ENCODE measurements at regions not wholly inside any gene's neighbourhood (a gene's known extent, or its start where the extent isn't known, plus 50 kb on each side); places are given as distances from the start of the nearest gene placed in this dataset.
"Not testable (repeated sequence)": the region's sequence is repeated elsewhere in the genome, so short reads cannot be mapped to it uniquely, and the experiment has no call there.

DNA sequence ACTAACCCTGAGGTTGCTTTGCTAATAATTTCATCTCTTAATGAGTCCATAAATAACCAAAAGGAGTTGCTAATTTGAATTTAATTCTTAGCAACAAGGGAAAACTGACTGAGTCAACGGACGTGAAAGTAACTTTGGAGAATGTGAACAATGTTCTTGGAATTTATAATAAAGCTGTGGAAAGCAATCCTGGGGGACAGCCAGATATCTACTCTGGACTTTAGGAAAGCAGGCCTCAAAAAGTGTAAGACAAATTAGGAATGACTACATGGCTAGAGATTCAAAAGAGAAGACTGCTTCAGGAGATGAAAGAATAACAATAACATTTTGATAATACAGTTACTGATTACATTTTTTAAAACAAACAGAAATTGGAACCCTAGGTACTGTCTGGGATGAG, 318.4 kb upstream of the COL8A1 start:
- DNase-seq, result no peak

DNA sequence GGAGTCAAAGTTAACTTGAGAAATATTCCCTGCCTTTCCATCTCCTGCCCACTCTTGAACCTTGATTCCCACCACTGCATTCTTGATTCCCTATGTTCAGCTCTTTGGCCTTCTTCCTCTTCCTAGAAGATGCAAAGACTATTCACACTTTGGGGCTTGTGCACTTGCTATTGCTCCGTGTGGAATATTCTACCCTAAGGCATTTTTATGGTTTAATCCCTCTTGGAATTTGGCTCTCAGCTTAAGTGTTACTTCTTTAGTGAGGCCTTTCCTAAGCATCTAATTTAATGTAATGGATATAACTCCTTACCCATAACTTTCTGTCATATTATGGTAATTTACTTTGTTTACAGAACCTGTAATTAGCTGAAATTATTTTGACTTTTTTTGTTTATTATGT, 318.9 kb upstream of the COL8A1 start:
- DNase-seq, result no peak

DNA sequence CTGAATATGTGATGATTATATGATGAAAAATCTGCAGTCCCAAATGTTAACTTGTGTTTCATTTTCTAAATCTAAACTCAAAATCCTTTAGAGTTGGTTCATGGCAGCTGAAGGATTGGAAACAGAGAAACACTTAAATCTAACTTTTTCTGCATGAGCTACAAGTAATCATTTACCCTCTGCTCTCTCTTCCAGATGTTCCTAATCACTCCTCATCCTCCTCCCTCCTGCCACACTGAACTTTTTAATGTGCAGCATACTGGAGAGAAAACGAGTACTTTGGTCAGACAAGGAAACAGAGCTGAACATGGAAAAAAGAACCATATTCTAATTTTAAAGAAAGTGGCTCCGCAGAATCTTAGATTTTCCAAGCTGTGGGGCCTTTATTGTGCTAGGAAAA, 321.2 kb upstream of the COL8A1 start:
- DNase-seq, result no peak

DNA sequence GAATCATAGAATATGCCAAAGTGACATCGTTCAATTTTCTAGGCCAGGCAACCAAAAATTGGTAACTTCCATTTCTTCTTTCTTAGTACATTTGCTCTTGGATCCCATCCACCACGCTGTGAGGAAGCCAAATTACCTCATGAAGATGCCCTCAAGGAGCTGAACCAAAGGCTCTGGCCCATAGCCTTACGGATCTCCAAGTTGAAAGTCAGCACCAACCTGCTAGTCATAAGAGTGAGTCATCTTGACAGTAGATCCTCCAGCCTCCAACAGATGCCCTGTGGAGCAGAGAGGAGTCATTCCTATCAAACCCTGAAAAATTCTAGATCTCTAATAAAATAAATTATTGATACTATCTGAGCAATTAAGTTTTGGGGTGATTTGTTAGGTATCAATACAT, 322.5 kb upstream of the COL8A1 start:
- DNase-seq, result no peak

DNA sequence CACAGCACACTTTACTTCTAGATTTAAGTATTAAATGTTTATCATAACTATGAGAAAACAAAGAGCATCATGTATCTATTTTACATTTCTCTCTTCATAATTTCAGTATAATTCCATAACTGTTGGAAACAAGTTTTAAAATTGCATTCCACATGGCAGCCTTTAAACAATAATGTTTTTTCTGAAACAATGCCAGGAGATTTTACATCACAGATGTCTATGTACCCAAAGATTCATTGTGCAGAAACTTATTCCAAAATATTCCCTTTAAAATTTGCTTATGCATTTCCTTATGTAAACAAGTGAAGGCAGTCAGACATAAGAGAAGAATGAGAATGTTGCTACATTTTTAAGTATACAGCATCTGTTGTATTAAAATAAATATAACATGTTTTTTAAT, 324.9 kb upstream of the COL8A1 start:
- no peak for DNase-seq

DNA sequence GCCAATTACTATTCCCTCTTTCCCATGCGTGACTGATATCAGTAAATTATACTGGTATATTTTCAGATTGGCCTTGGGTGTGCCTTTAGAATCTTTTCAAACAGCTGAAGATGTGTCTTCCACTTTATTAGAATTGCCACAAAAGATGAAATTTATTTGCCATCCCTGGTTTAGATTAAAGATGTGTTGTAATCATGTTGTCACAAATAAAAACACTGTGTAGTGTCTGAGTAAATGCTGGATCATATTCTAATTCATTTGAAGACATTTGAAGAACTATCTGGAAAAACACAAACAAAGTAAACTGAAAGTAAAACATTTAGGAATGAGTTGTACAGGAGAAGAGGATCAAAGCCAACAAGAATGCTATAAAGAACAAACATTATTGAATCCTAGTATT, 339.7 kb upstream of the COL8A1 start:
- DNase-seq, result no peak

DNA sequence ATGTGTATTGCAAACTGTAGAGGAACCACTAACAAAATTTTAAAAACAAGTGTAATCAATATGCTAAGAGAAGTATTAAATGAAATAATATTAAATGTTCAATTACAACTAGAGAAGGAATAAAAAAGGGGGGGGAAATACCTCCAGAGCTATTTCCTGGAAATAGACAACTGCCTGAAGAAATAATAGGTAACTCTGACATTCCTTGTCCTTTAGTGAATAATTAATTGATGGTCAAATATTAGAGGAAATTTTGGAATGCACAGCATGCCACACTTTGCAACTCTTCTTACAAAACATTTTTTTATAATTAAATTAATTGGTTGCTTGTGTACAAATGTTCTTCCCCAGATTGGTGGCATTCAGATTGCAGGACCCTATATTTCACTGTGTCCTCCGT, 342.6 kb upstream of the COL8A1 start:
- no peak for DNase-seq

DNA sequence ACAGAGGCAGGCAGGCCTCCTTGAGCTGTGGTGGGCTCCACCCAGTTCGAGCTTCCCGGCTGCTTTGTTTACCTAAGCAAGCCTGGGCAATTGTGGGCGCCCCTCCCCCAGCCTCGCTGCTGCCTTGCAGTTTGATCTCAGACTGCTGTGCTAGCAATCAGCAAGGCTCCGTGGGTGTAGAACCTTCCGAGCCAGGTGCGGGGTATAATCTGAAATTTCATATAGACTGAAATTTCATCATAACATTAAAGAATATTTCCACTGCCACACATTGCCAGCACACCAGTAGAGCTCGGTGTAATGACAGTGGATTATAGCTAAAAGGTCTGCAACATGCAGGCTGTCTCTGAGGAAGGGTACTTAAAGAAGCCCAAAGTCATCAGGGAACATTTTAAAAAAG, 344.3 kb upstream of the COL8A1 start:
- not testable (repeated sequence) for DNase-seq

DNA sequence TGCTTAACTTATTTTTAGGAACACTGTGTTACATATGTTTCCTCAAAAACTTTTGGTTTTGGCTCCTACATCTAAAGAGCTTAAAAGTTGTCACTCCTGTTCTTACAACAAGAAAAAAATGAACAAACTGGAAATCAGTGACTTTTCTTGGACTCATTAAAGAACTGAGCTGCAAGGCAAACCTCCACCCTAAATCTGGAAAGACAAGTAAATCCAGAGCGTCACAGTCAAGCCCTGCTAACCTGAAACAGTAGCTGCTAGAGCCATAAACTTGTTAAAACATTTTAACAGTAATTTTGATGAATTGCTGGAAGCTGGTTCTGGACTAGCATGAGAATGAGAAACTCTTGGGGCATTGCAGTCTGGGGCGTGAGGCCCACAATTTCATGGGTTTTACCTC, 350.5 kb upstream of the COL8A1 start:
- DNase-seq, result no peak

DNA sequence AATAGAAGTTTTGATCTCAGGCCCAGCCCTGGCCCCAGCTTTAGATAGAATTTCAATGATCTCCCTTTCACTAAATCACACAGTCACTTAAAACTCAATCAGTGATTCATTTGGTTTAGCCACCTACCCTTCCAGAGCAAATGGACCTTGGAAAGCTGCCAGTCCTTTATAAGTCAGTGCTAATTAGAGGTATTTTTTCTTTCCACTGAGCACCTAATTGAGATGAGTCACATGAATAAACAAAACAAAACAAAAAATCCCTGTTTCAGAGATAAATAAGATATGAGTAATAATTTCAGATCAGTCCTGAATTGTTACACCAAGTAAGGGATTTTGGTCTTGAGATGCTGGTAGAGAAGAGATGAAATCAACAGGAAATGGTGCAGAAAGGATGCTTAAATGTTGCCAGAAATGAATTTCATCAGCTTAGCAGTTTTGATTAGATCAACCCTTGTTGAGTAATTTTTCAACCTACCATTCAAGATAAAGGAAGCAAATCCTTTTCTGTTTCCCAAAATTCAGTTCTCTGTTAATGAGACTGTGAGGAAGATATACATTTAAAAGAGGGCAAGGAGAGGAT, 352.0 kb upstream of the COL8A1 start:
- no peak for DNase-seq

DNA sequence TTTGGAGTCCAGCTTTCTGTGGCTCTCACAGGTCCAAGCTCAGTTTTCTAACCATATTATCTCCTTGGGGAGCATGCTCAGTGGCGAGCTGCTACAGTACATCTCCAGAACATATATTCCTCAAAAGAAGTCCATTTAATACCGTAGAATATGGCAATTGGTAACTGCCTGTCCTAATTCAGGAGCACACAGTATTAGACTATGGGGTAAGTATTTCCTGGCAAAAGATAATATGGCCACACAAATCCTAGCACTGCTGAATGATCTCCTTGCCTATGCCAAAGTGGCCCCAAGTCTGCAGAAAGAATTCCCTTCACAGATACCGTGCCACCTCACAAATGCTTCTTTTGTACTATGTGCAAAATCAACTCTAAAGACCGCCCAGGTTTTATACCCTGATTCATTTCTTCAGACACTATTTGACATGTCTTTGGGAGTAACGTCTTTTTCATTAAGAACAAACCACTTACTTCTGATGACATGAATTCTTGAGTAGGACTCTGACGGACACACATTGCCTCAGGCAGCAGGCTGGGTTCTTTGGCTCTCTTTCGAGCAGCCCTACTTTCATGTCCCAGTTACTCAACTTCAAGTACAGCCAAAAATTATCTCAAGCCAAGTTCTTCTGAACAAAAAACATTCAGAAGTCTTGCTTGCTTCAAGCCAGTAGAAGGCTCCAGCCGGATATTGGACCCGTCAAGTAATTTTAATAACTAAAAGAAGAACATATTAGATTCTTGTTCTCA, 368.3 kb upstream of the DCBLD2 start:
- DNase-seq, result peak in 6 of 56 donors; percentile 2 to 34 (median 18)

DNA sequence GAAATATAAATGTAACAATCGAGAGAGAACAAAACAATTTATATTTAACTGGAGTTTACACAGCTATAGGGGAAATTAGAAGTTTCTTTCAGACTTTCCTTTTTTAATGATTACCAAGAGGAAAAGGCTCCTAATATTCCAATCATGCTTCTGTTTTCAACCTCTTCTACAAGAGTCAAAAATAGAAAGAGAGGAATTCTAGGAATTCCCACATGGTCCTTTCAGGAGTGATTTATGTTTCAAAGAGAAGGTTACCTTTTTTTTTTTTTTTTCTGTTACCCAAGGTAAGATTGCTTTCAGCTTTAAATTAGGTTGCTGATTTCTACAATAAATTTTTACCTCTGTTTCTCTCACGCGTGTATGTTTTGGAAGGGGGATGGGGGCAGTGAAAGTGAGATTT, 355.3 kb upstream of the DCBLD2 start:
- no peak for DNase-seq

DNA sequence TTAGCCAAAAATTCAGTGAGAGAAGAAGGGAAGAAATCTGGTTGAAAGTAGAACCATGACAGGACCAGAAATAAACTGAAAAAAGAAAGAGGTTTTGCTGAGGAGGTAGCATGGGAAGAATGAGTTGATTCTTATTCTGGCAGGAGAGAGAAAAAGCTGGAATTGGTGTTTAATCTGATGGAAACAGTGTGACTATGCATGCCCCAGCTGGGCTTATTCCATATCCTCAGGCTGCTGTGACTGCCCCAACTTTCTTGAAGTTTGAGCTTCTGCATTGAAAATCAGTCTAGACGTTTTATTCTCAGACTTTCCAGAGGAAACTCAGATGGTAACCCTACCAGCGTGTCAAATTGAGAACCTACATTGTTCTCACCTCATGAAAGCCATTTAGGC, 352.5 kb upstream of the DCBLD2 start:
- DNase-seq, result no peak

DNA sequence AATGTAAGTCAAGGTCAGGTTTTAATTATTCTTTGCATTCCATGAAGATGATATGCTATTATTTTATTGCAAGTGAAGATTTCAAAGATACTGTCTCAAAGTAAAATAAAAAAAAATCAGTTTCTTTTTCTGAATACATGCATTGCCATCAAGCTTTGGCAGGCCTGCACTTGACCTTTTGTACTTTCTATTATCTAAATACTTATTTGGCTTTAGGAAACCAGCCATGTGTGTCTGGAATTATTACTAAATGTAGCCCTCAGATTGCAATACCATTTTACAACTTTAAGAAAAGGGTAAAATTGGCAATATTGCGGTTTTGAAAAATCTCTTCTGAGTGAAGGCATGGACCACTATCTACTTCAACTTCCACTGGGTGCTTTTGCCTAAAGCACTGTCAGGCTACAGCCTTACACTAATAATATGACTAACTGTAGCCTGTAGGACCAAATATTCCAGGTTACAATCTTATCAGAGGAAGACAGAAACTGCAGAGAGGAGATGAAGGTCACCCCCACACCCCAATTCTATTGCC, 349.4 kb upstream of the DCBLD2 start:
- DNase-seq, result no peak

DNA sequence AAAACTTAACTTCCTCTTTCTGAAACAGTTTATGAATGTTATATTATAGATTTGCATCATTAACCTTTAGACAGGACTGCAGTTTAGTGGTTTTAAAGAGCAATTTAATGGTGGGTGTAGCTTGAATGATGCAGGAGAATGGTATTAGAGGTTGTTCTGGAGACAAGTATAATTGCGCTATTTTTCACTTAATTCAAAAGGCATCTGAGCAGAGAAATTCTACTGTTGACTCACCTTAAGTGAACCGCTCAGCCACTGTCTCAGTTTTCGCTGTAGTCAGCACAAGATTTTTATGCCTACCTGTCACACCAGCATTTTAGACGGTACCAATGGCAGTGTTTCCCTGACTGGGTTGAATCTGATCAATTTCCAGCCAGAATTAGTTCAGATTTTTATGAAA, 348.8 kb upstream of the DCBLD2 start:
- no peak for DNase-seq

DNA sequence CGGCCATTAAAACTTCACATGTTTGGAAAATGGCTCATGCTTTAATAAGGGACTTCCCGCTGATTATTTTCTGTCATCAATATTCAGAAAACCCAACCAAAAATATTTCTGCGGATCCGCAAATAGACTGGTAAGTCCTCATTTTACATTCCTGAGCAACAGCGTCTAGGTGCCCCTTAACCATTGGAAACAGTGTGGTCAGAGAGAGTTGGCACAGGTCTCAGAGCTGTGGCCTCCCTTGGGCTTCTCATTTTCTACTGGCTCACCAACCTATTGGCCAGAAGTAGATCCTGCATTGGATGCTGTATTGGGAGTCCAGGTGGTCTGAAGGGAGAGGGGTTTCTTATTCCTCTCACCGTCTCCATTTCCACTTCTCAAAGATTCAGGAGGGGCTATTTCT, 348.1 kb upstream of the DCBLD2 start:
- DNase-seq, result no peak

DNA sequence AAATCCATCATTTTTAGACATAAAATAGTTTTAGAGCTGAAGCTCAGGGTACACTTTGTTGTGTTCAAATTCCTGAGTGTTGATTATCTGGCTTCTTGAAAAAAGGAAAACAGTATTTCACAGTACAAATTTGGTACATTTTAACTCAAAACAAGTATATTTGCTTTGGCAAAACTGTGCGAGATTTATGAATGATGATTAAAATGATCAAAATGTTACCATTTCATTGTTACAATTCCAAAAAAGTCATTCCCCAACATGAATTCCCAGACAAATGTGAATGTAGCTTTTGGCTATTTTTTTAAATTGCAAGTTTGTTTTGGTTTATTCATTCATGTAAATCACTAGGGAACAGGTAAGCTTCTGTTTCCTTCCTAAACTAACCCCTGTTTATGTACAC, 347.4 kb upstream of the DCBLD2 start:
- no peak for DNase-seq

DNA sequence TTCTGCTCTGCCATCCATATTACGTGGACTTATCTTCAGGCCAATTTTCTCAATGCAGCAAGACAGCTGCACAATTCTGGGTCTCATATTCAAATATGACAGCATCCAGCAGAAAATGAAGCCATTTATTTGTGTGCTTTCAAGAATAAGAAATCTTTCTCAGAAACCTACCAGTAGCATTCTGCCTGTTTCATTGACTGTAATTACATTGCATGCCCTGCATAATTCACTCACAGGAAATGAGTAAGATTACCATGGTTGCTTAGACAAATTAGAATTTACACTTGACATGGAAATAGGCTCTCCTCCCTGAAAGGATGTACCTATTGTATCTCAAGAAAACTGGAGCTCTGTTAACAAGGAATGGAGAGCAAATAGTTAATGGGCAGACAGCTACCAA, 346.6 kb upstream of the DCBLD2 start:
- DNase-seq, result no peak

DNA sequence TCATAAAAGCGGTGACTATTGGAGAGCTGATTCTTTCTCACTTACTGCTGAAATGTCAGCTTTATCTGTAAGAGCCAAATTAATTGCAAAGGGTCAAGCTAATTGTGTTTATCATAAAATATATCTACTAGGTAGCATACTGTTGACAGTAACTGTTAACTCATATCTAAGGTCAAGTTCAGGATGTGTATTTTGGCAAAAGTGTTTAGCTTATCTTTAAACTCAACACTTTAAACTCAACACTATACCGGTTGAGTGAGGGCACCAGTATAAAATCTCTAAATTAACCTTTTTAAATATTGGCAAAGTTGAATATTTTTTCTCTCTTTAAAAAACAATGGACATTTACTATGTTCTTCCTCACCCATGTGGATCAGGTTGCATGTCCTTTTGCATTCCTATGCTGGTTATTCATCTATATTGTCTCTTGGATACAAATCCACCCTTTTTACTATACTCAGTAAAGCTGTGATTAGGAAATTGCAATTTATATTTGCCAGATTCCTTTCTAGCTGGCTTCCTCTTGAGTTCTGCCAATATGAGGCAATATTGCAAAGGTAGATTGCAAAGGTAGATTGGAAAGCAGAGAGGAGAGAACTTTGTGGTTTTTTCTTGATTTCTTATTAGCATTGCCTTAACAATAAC, 344.6 kb upstream of the DCBLD2 start:
- no peak for DNase-seq

DNA sequence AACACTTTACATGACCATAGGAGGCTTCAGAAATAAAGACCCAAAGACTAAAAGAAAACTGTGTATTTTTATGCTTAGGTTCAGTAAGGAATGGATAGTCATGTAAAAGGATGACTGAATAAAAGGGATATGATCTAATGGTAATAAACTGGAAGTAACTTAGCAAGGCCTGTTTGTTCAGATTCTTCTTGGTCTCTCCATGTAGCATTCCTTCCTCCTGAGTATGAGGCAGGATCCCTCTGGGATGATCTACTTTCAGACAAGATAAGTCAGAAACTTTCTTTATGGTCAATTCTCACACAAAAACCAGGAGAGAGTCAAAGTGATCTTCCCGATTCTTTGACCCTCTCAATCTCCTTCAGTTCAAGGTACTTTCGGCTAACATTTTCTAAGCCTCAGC, 340.8 kb upstream of the DCBLD2 start:
- DNase-seq, result no peak

DNA sequence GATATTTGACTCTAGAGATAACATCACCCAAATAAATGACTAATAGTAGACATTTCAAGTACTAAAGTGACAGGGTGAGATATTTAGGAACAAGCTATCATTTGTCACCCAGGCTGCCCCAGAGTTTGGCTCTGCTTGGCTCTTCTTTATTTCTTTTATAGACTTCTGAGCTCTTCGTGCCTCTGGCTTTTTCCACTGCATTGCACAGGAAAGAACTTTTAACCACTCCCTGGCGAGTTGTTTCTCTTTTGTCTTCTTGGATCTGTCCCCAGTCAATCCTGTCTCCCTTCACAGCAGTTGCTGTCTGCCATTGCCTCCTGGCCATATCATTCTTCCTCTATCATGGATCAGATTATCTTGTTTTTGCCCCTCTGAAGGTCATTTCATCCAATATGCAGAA, 339.2 kb upstream of the DCBLD2 start:
- DNase-seq, result no peak

DNA sequence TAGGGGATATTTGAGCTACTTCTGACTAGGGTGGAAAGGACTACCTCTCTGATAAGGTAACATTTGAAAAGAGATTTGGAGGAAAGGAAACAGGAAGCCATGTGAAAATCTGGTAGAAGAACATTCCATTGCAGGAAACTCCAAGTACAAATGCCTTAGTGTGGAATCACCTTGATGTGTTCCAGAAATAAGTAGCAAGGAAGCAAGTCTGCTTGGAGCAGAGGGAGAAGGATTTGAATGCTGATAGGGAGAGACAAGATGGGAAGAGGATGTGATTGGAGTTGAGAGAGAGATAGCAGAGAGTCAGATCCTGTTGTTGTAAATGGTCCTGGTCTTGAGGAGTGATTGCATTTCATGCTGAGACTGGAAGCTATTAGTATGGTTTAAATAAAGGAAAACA, 335.1 kb upstream of the DCBLD2 start:
- no peak for DNase-seq

DNA sequence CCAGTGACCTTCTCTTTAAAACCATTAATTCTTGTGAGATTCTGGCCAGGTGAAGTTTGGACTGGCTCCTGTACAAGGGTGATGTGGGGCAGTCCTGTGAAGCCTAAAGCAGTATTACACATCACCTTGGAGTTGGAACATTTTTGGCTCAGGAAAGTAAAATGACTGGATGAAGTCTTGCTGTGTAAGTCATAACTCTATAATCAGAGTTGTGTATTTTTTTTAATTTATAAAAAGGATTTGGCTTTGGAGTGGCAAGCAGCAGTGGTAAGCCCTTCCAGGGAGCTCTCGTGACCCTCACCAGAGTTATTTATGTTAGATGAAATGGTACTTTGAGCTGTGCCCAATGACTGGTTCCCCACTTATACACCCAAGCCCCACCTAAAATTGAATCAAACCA, 331.2 kb upstream of the DCBLD2 start:
- no peak for DNase-seq
